ENCODE measurements at regions not wholly inside any gene's neighbourhood (a gene's known extent, or its start where the extent isn't known, plus 50 kb on each side); places are given as distances from the start of the nearest gene placed in this dataset.
"Not testable (repeated sequence)": the region's sequence is repeated elsewhere in the genome, so short reads cannot be mapped to it uniquely, and the experiment has no call there.

DNA sequence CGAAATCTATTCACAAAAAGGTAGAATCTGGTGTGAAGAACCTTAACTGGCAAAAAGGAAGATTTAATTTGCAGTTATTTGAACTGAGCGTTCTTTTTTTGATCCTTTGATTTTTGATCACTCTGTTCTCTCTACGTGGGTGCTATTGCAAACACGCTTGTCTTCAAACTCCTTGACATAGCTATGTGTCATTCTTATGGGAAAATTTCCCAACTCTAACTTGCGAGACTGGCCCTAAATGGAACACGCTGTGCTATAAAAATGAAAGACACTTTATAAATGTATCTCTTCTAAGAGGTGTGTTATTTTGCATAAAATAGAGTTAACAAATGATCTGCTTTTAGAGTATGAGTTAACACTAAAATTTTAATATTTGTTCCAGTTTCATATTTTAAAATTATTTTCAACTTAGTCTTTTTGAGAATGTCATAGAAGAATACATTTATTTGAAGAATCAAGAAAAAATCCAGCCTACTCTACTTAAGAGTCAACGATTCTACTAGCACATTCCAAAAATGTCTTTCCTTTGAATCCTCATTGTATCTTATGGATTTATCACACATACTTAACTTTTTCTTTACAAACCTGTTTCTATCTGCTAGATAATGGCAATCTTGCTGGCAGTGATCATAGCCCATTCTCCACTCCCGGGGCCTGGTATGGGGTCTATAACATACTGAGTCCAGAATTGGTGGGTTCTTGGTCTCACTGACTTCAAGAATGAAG is 610.0 kb upstream of the TBL1XR1 start:
- Mint-ChIP-seq H3K9me3 (peaks cover 11% of the 10 kb centered on the region), H3K27me3 (ENCODE audit: low read depth) (no peaks in the 10 kb centered on the region), H3K36me3 (peaks cover 6% of the 10 kb centered on the region; the same call in 1 of the 2 replicates), H3K27ac (no peak overlapping the region), H3K4me1 (peaks cover 3% of the 10 kb centered on the region), H3K4me3 (no peak overlapping the region)
- POLR2A ChIA-PET = no interaction called here
- CTCF ChIA-PET = no interaction called here
- TF ChIP-seq AFF4 (CRISPR knock-in tag; IDR thresholded peaks at IDR 0.05; ENCODE audit: borderline replicate concordance) = no peak
- TF ChIP-seq CDX4 (CRISPR knock-in tag; IDR thresholded peaks at IDR 0.05; ENCODE audit: borderline replicate concordance) = no peak
- no peak for TF ChIP-seq USF2 (CRISPR knock-in tag; IDR thresholded peaks at IDR 0.05)
- TF ChIP-seq, protein P1, sequence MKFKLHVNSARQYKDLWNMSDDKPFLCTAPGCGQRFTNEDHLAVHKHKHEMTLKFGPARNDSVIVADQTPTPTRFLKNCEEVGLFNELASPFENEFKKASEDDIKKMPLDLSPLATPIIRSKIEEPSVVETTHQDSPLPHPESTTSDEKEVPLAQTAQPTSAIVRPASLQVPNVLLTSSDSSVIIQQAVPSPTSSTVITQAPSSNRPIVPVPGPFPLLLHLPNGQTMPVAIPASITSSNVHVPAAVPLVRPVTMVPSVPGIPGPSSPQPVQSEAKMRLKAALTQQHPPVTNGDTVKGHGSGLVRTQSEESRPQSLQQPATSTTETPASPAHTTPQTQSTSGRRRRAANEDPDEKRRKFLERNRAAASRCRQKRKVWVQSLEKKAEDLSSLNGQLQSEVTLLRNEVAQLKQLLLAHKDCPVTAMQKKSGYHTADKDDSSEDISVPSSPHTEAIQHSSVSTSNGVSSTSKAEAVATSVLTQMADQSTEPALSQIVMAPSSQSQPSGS (CRISPR knock-in tag; IDR thresholded peaks at IDR 0.05; ENCODE audit: borderline replicate concordance, low read depth) = no peak
- no peak for TF ChIP-seq KAT7 (CRISPR knock-in tag; IDR thresholded peaks at IDR 0.05; ENCODE audit: borderline replicate concordance)
- TF ChIP-seq TEAD4 (CRISPR knock-in tag; IDR thresholded peaks at IDR 0.05) = no peak
- TF ChIP-seq E2F5 (CRISPR knock-in tag; IDR thresholded peaks at IDR 0.05) = no peak
- no peak for TF ChIP-seq PRRX2 (CRISPR knock-in tag; IDR thresholded peaks at IDR 0.05)
- TF ChIP-seq, protein P2, sequence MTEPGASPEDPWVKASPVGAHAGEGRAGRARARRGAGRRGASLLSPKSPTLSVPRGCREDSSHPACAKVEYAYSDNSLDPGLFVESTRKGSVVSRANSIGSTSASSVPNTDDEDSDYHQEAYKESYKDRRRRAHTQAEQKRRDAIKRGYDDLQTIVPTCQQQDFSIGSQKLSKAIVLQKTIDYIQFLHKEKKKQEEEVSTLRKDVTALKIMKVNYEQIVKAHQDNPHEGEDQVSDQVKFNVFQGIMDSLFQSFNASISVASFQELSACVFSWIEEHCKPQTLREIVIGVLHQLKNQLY (CRISPR knock-in tag; IDR thresholded peaks at IDR 0.05) = no peak
- no peak for TF ChIP-seq MYBL2 (CRISPR knock-in tag; IDR thresholded peaks at IDR 0.05)
- TF ChIP-seq SP1 (CRISPR knock-in tag; conservative IDR thresholded peaks at IDR 0.05) = no peak
- no peak for ATAC-seq
- DNase-seq (ENCODE audit: low spot score) = no peak

DNA sequence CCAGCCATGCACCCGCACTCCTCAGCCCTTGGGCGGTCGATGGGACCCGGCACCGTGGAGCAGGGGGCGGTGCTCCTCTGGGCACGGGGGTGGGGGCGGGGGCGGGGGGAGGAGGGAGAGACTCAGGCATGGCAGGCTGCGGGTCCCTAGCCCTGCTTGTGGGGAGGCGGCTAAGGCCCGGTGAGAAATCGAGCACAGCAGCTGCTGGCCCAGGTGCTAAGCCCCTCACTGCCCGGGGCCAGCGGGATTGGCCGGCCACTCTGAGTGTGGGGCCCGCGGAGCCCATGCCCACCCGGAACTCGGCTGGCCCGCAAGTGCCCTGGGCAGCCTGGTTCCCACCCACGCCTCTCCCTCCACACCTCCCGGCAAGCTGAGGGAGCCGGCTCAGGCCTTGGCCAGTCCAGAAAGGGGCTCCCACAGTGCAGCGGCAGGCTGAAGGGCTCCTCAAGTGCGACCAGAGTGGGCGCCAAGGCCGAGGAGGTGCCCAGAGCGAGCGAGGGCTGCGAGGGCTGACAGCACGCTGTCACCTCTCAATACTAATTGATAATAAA is 611.7 kb upstream of the TBL1XR1 start:
- H3K4me3 Mint-ChIP-seq; CTCF ChIA-PET; H3K27me3 Mint-ChIP-seq (ENCODE audit: low read depth); H3K27ac Mint-ChIP-seq; DNase-seq (ENCODE audit: low spot score); H3K36me3 Mint-ChIP-seq; ATAC-seq; POLR2A ChIA-PET; H3K4me1 Mint-ChIP-seq: not testable (repeated sequence)
- H3K9me3 Mint-ChIP-seq = peaks cover 15% of the 10 kb centered on the region

DNA sequence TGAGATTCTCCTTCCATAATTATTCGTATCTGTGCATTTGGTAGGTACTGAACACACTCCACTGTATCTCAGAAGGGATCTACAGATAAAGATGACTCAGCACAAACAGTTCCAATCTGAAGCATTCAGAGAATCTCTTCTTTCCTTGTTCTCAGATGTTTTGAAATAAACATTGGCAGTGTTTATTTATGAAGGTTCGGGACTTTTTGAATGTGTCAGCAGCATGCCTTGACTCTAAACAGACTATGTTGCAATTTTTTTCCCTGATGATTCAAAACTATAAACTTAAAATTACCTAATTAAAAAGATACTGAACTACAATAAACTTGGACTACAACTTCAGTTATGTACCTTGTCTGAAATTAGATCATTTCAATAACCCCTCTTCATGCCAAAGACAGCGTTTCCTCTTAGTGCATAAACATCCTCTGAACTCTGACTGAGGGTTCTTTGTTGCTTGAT is 612.9 kb upstream of the TBL1XR1 start:
- Mint-ChIP-seq H3K27ac (no peak overlapping the region), H3K9me3 (peaks cover 15% of the 10 kb centered on the region), H3K27me3 (ENCODE audit: low read depth) (no peaks in the 10 kb centered on the region), H3K4me1 (no peaks in the 10 kb centered on the region), H3K36me3 (peaks cover 6% of the 10 kb centered on the region; the same call in 1 of the 2 replicates), H3K4me3 (no peak overlapping the region)
- ChIA-PET CTCF (no interaction called here), POLR2A (no interaction called here)
- ATAC-seq (no peak), DNase-seq (ENCODE audit: low spot score) (no peak)
- TF ChIP-seq NFYB (CRISPR knock-in tag; conservative IDR thresholded peaks at IDR 0.05; ENCODE audit: low read depth) = no peak
- TF ChIP-seq E2F1 (CRISPR knock-in tag; IDR thresholded peaks at IDR 0.05) = no peak
- TF ChIP-seq, protein P3, sequence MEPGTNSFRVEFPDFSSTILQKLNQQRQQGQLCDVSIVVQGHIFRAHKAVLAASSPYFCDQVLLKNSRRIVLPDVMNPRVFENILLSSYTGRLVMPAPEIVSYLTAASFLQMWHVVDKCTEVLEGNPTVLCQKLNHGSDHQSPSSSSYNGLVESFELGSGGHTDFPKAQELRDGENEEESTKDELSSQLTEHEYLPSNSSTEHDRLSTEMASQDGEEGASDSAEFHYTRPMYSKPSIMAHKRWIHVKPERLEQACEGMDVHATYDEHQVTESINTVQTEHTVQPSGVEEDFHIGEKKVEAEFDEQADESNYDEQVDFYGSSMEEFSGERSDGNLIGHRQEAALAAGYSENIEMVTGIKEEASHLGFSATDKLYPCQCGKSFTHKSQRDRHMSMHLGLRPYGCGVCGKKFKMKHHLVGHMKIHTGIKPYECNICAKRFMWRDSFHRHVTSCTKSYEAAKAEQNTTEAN (CRISPR knock-in tag; IDR thresholded peaks at IDR 0.05) = no peak
- no peak for TF ChIP-seq ELF4 (CRISPR knock-in tag; IDR thresholded peaks at IDR 0.05; ENCODE audit: low read depth)
- TF ChIP-seq ZNF317 (CRISPR knock-in tag; IDR thresholded peaks at IDR 0.05; ENCODE audit: borderline replicate concordance, low read depth) = no peak
- TF ChIP-seq ZNF416 (CRISPR knock-in tag; IDR thresholded peaks at IDR 0.05) = no peak
- TF ChIP-seq HMGA2 (CRISPR knock-in tag; IDR thresholded peaks at IDR 0.05) = no peak
- no peak for TF ChIP-seq NR1H2 (CRISPR knock-in tag; IDR thresholded peaks at IDR 0.05)
- no peak for TF ChIP-seq ZNF671 (CRISPR knock-in tag; IDR thresholded peaks at IDR 0.05)
